HTR-8/SVneo (cell line): ENCODE measurements at regions not wholly inside any gene's neighbourhood (a gene's known extent, or its start where the extent isn't known, plus 50 kb on each side); places are given as distances from the start of the nearest gene placed in this dataset.
"Not testable (repeated sequence)": the region's sequence is repeated elsewhere in the genome, so short reads cannot be mapped to it uniquely, and the experiment has no call there.

ENCODE experiments used
- DNase-seq: peaks from one replicate; pipeline ENCODE4 v3.0.0; 2011; ENCODE audit warnings: low spot score, mixed read lengths; ENCODE audit not compliant: insufficient read length
- FAIRE-seq: peaks from 2 replicates; lab custom pipeline; 2011; peaks lifted over from hg19 to GRCh38; lab: Jason Lieb, UNC

DNA sequence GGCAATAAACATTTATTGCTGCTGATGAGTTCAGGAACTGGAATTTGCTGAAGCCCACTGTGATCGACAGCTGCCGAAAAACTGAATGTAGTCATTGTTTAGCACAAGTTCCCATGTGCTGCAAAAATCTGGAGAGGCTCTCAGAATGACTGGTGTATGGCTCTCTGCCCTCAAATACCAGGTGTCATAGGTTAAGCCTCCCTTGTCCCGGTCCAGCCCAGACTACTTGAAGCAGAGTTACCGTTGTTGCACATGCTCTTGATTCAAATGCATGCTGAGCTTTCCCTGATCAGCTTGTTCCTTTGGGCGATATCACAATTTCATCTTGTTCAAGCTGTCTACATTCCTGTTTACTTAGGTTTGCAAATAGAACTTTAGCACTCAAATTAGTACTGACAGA is 625.2 kb downstream of the CPS1 start:
- FAIRE-seq (no peak), DNase-seq (no peak)

DNA sequence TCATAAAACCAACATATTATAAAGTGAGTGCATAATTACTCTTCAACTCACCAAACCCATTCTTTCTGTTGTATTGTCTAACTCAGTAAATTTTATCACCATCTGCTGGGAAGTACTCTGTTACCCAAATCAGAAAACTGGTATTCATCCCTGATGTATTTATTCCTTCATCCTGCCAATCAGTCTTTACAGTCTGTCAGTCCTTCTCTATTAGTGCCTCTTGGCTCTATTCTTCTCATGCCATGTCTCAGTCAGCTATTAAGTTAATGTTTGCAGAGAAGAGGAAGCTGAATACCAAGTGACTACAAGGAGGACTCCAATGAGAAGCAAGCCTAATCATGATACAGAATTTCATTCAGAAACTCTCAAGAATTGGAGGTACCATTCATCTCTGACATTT is 631.2 kb downstream of the CPS1 start:
- FAIRE-seq, result no peak

GRCh38 chr2:211203986-211204385 is 647.6 kb downstream of the CPS1 start:
- DNase-seq (no peak), FAIRE-seq (no peak)

More for the DNA sequence above, 631.2 kb downstream of the CPS1 start:
- no peak for DNase-seq

- no peak for DNase-seq
- no peak for FAIRE-seq
Measured at GRCh38 chr2:211204456-211204855, 648.1 kb downstream of the CPS1 start.

- FAIRE-seq, result no peak
Measured at GRCh38 chr2:211204902-211205301, 648.5 kb downstream of the CPS1 start.

DNA sequence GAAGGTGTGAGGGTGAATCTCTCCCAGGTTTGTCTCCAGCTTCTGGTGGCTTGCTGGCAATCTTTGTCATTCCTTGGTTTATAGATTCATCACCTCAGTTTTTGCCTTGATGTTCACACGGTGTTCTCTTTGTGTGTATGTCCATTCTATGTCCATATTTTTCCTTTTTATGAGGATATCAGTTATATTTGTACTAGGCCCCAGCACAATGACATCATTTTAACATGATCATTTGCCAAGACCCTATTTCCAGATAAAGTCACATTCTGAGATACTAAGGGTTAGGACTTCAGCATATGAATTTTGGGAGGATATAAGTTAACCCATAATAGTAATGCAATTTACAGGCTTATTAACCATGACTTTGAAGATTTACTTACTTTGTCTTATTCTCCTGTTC is 649.0 kb downstream of the CPS1 start:
- no peak for DNase-seq
- no peak for FAIRE-seq

More at GRCh38 chr2:211204902-211205301, 648.5 kb downstream of the CPS1 start:
- no peak for DNase-seq

- FAIRE-seq (no peak), DNase-seq (no peak)
Measured at GRCh38 chr2:211205836-211206235, 649.4 kb downstream of the CPS1 start.

DNA sequence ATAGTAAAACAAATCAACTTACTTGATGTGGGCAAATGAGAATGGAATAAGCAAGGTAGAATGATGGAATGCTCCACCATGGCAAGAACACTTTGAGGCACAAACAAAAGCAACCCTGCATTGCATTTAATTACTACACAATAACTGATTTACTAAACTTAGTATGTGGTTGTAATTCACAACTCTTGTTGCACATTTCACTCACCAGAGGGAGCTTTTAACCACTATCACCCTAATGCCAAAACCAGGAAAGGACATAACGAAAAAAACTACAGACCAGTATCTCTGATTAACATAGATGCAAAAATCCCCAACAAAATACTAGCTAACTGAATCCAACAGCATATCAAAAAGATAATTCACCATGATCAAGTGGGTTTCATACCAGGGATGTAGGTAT is 659.8 kb downstream of the CPS1 start:
- DNase-seq (no peak), FAIRE-seq (no peak)

- FAIRE-seq, DNase-seq: not testable (repeated sequence)
Measured at GRCh38 chr2:211219548-211219947, 663.1 kb downstream of the CPS1 start.

GRCh38 chr2:211225784-211226183 is 669.4 kb downstream of the CPS1 start:
- FAIRE-seq (no peak), DNase-seq (no peak)

DNA sequence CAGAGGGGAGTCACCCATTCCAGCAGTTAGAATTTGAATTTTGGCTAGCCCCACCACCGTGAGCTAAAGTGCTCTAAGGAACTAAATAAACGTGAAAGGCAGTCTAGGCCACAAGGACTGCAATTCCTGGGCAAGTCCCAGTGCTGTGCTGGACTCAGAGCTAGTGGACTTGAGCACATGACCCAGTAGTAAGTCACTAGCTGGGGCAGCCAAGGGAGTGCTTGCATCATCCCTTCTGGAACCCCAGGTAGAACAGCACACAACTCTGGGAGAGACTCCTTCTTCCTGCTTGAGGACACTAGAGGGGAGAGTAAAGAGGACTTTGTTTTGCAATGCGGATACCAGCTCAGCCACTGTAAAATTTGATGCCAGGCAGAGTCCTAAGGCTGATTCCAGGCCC is 672.2 kb downstream of the CPS1 start:
- FAIRE-seq (no peak), DNase-seq (no peak)

- DNase-seq (no peak), FAIRE-seq (no peak)
Measured at GRCh38 chr2:211237586-211238275, 681.3 kb downstream of the CPS1 start.

GRCh38 chr2:211241891-211242290 is 685.5 kb downstream of the CPS1 start:
- DNase-seq (no peak), FAIRE-seq (no peak)

DNA sequence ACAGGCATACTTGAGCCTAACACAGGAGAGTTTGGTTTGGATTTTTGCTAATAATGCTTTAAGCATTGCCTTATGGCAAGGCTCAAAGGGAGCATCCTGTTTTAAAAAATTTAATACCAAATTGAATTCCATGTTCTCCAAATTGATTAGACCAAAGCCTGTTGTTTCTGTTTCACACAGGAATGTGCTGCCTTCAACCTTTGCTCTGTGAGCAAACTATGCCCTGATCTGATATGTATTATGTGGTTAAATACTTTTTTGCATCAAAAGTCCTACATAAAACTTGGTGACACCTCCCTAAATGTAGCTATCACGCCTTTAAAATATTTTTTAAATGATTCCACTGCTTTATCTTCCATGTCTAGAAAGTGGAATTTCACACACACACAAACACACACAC is 691.4 kb downstream of the CPS1 start:
- DNase-seq, result no peak
- no peak for FAIRE-seq

DNA sequence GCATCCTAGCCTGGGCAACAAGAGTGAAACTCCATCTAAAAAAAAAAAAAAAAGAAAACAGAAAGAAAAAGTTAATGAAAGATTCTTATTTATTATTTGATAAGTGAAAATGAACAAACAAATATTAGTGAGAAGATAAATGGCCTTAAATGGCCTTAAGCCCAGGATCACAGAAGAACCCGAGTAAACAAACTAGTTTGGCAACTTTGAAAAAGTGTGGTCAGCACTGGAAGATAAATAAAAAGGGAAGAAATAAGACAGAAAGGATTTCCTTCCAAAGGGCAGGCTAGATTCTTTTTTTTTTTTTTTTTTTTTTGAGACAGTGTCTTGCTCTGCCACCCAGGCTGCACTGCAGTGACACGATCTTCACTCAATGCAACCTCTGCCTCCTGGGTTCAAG is 692.4 kb downstream of the CPS1 start:
- no peak for FAIRE-seq
- DNase-seq, result no peak

- FAIRE-seq (no peak), DNase-seq (no peak)
Measured at GRCh38 chr2:211251016-211251415, 694.6 kb downstream of the CPS1 start.

DNA sequence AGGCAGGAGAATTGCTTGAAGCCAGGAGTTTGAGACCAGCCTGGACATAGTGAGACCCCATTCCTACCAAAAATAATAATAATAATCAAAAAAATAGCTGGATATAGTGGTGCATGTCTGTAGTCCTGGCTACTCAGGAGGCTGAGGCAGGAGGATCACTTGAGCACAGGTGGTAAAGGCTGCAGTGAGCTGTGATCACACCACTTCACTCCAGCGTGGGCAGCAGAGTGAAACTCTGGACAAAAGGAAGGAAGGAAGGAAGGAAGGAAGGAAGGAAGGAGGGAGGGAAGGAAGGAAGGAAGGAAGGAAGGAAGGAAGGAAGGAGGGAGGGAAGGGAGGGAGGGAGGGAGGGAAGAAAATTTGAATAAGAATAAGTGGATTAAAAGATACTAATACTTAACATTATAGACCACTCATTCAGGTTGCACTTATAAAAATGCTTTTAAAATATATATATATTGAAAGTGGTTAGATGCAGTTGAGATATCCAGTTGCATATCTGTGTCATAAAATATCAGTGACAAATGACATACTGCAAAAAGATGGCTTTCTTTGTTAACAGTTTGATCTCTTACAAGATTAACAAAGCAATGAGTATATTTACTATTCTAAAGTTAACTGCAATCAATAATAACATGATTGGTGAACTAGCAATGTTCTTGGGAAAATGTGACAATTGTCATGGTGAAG is 702.4 kb downstream of the CPS1 start:
- DNase-seq (no peak), FAIRE-seq (no peak)

DNA sequence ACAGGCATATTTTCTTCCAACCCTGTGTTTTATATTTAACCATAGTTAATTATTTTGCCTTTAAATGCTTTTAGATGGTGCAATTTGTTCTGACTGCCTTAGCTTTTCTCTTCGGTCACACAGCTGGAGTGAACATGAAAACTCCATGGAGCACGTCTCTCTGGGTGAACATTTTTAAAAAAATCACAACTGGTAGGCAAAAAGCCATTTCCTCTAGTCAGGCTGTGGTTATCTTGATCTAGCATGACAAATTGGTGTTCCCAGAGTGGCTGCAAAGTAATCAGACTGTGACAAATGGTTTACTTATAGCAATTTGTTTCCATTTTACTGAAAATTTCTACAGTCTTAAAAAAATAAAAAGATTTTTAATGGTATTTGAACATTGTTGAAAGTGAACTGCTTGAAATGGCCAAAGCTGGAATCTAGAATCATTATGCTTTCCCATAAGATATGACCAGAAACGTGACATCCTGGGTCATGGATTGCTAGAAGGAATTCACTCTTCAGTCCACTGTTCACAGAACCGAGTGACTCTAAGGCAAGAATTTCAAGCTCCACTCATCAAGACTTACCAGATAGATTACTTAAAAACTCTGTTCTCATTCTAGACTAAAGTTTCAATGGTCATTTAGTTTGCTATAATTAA is 703.6 kb downstream of the CPS1 start:
- no peak for DNase-seq
- no peak for FAIRE-seq

- DNase-seq (no peak), FAIRE-seq (no peak)
Measured at GRCh38 chr2:211270257-211270656, 713.9 kb downstream of the CPS1 start.

DNA sequence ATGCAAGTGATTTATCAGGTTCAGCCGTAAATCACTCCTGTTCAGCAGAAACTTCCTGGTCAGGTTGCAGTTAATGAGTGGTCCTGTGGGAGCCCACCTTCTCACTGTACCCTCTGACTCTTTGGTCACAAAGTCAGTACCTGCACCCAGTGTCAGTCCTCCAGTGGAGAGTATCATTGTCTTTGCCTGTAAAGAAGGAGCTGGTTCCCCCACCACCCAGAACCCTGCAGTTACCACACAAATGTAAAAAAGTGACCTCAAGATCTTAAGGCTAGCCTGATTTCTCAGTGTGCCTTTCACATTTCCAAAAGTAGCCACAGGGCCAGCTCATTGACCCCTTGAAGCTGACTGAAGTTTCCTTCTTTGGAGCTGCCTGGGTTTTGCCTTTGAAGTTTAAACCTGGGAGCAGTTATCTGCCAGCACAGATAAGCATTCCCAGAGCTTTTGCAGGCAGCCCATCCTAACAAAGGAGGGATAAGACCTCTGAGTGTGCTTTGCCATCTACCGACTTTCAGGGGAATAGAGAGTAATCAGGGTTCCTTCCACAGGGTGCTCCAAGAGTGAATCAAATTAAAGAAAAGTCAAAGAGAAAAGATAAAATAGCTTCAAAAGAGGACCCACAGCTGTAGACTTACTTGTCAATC is 725.2 kb downstream of the CPS1 start:
- FAIRE-seq (no peak), DNase-seq (no peak)

DNA sequence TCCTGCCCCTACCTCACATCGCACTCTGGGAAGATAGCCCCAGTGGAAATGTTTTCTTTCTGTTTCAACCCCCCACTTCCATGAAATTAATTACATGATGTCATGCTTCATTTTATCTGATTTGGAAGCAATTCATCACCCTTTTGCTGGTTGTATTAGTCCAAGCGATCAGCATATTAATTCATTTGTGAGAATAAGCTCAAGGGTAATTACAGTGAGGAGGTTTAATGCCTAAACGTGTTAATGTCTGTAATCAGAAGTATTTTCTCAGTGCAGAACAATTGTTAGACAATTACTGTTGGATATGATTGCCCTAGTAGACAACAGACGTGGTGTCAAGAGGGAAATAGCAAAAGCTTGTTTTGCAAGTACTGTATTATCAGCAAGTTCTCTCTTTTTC is 746.3 kb downstream of the CPS1 start:
- DNase-seq, result no peak
- no peak for FAIRE-seq
